SK-N-SH (cell line): ENCODE measurements at regions not wholly inside any gene's neighbourhood (a gene's known extent, or its start where the extent isn't known, plus 50 kb on each side); places are given as distances from the start of the nearest gene placed in this dataset.

Experiments used
- CTCF ChIA-PET: fragments of 300-600, 350-600 bp; formaldehyde crosslinking; extraction: SDS; loops from one replicate; lab custom pipeline; 2021; lab: Yijun Ruan, JAX
- POLR2A ChIA-PET: fragments of 350-600 bp; sonication (Branson Sonifier 250); formaldehyde crosslinking; extraction: SDS; loops from one replicate; lab custom pipeline; 2020; ENCODE audit warnings: antibody characterized with exemption, inconsistent platforms; lab: Yijun Ruan, JAX
- DNase-seq: peaks from one replicate; pipeline ENCODE4 v3.0.0; 2012
- H2AFZ ChIP-seq: fragments of 200-600 bp; sonication (generic); 2 replicates; pipeline ENCODE4 v1.8.1; 2016; ENCODE audit warnings: antibody characterized with exemption, mild to moderate bottlenecking, low read depth
- H3F3A ChIP-seq: fragments of 200-600 bp; sonication (generic); replicated peaks from 2 replicates; pipeline ENCODE3; 2016; ENCODE audit warnings: antibody characterized with exemption, mild to moderate bottlenecking; ENCODE audit not compliant: insufficient read depth
- H3K27ac ChIP-seq, 2 experiments: fragments of 200-500 bp in 1 of 2; fragments of 200-600 bp in 1 of 2; sonication (Bioruptor generic) in 1 of 2; sonication (generic), shearing (Covaris generic) in 1 of 2; 2 replicates each; pipeline versions ENCODE4 v1.5.1 to v1.6.1; 2014 to 2016; ENCODE audit warnings: low read depth in 2 of 2, inconsistent platforms in 1 of 2, low read length in 1 of 2, mild to moderate bottlenecking in 1 of 2, mixed read lengths in 1 of 2
- H3K27me3 ChIP-seq: fragments of 200-600 bp; sonication (generic), shearing (Covaris generic); 2 replicates; pipeline ENCODE4 v1.6.1; 2016; ENCODE audit warnings: mixed run types; ENCODE audit not compliant: insufficient read depth
- H3K36me3 ChIP-seq, 2 experiments: fragments of 200-500 bp in 1 of 2; fragments of 200-600 bp in 1 of 2; sonication (Bioruptor generic) in 1 of 2; sonication (generic) in 1 of 2; replicated peaks in 1 of 2; 2 replicates each; pipeline versions ENCODE3 to v1.5.1; 2014 to 2016; ENCODE audit warnings: low read length in 1 of 2, mild to moderate bottlenecking in 1 of 2; ENCODE audit not compliant: insufficient read depth in 2 of 2, control insufficient read depth in 1 of 2
- H3K4me1 ChIP-seq, 2 experiments: fragments of 200-500 bp in 1 of 2; fragments of 200-600 bp in 1 of 2; sonication (Bioruptor generic) in 1 of 2; sonication (generic), shearing (Covaris generic) in 1 of 2; 2 replicates each; pipeline versions ENCODE4 v1.5.1 to v1.6.1; 2014 to 2016; ENCODE audit warnings: low read depth in 1 of 2, low read length in 1 of 2, mixed run types in 1 of 2; ENCODE audit not compliant: insufficient read depth in 2 of 2, control insufficient read depth in 1 of 2
- H3K4me2 ChIP-seq: fragments of 200-600 bp; sonication (generic), shearing (Covaris generic); 2 replicates; pipeline ENCODE4 v1.6.1; 2017; ENCODE audit warnings: mixed run types
- H3K4me3 ChIP-seq, 2 experiments: fragments of 200-500 bp in 1 of 2; fragments of 200-600 bp in 1 of 2; sonication (Bioruptor generic) in 1 of 2; sonication (generic), shearing (Covaris generic) in 1 of 2; 2 replicates each; pipeline versions ENCODE4 v1.5.1 to v1.8.1; 2014 to 2016; ENCODE audit warnings: low read depth in 2 of 2, inconsistent platforms in 1 of 2, low read length in 1 of 2, mild to moderate bottlenecking in 1 of 2, mixed read lengths in 1 of 2, moderate library complexity in 1 of 2
- H3K79me2 ChIP-seq: fragments of 200-600 bp; sonication (generic); 2 replicates; pipeline ENCODE4 v1.8.1; 2017; ENCODE audit warnings: mild to moderate bottlenecking; ENCODE audit not compliant: insufficient read depth
- H3K9ac ChIP-seq: fragments of 200-600 bp; sonication (generic); 2 replicates; pipeline ENCODE4 v1.6.1; 2017; ENCODE audit warnings: mixed run types
- H3K9me2 ChIP-seq: fragments of 200-600 bp; sonication (generic); 2 replicates; pipeline ENCODE4 v1.6.1; 2017; ENCODE audit warnings: mixed run types
- H3K9me3 ChIP-seq: fragments of 200-600 bp; sonication (generic); 2 replicates; pipeline ENCODE4 v1.6.1; 2017; ENCODE audit warnings: mixed run types, mild to moderate bottlenecking, moderate library complexity
- H4K20me1 ChIP-seq: fragments of 200-600 bp; sonication (generic); 2 replicates; pipeline ENCODE4 v1.6.1; 2017; ENCODE audit warnings: mild to moderate bottlenecking, mixed run types; ENCODE audit not compliant: insufficient read depth
- CHD2 ChIP-seq: fragments of 150-350 bp; IDR thresholded peaks from 2 replicates; pipeline ENCODE4 v1.6.1; 2018; ENCODE audit warnings: low read length; ENCODE audit not compliant: partially characterized antibody
- CTCF ChIP-seq: fragments of 200-600 bp; sonication (generic); IDR thresholded peaks from 2 replicates; pipeline ENCODE4 v1.6.1; 2017; ENCODE audit warnings: antibody characterized with exemption, mild to moderate bottlenecking, moderate library complexity
- EZH2phosphoT487 ChIP-seq: fragments of 200-600 bp; sonication (generic); IDR thresholded peaks from 2 replicates; pipeline ENCODE4 v1.6.1; 2017; ENCODE audit warnings: low read depth, mixed run types, mild to moderate bottlenecking, antibody characterized with exemption, moderate library complexity, borderline replicate concordance
- FOXJ3 ChIP-seq: sonication (generic); formaldehyde crosslinking; IDR thresholded peaks from 2 replicates; pipeline ENCODE4 v1.5.1; 2020; ENCODE audit warnings: mild to moderate bottlenecking, missing genetic modification reagents
- MAX ChIP-seq: IDR thresholded peaks from 2 replicates; pipeline ENCODE4 v1.4.0; 2012; ENCODE audit warnings: low read depth
- MXI1 ChIP-seq: IDR thresholded peaks from 2 replicates; pipeline ENCODE4 v1.6.1; 2012; ENCODE audit warnings: mild to moderate bottlenecking, low read depth, low read length, improper control_type of control experiment
- NRF1 ChIP-seq: IDR thresholded peaks from 2 replicates; pipeline ENCODE4 v1.6.1; 2012; ENCODE audit warnings: low read depth, mild to moderate bottlenecking, low read length
- RCOR1 ChIP-seq: fragments of 150-350 bp; IDR thresholded peaks from 2 replicates; pipeline ENCODE4 v1.6.1; 2017; ENCODE audit warnings: antibody characterized with exemption, low read length
- RFX5 ChIP-seq: IDR thresholded peaks from 2 replicates; pipeline ENCODE4 v1.6.1; 2012; ENCODE audit warnings: mild to moderate bottlenecking, improper control_type of control experiment, low read length
- SIN3A ChIP-seq: IDR thresholded peaks from 2 replicates; pipeline ENCODE4 v1.6.1; 2012; ENCODE audit warnings: low read depth, mild to moderate bottlenecking, low read length, moderate library complexity, borderline replicate concordance
- TCF12 ChIP-seq: IDR thresholded peaks from 2 replicates; pipeline ENCODE4 v1.4.0; 2012
- TEAD4 ChIP-seq: IDR thresholded peaks from 2 replicates; pipeline ENCODE4 v1.4.0; 2012; ENCODE audit warnings: mild to moderate bottlenecking, borderline replicate concordance; ENCODE audit not compliant: insufficient read depth
- YY1 ChIP-seq: IDR thresholded peaks from 2 replicates; pipeline ENCODE4 v1.4.0; 2012; ENCODE audit warnings: low read depth, mild to moderate bottlenecking
- ZBTB33 ChIP-seq: IDR thresholded peaks from 2 replicates; pipeline ENCODE4 v1.4.0; 2012; ENCODE audit warnings: low read depth, borderline replicate concordance
- WGBS: methylation state at CpG from one replicate; pipeline ENCODE4 v1.1.6; 2017; ENCODE audit warnings: low lambda C conversion rate; 5-methylcytosine and 5-hydroxymethylcytosine counted together

GRCh38 chr11:134686460-134687061 is 274.5 kb upstream of the B3GAT1 start (continued):
- TF ChIP-seq ZBTB33 (no peak), MAX (no peak), NRF1 (no peak), RCOR1 (no peak), FOXJ3 (CRISPR knock-in tag) (no peak), RFX5 (no peak)
- TF ChIP-seq, all 33 proteins: peak for 0

- Histone ChIP-seq H3F3A (no peaks in the 10 kb centered on the region), H3K9ac (no peak overlapping the region), H3K9me3 (no peaks in the 10 kb centered on the region), H2AFZ (no peak overlapping the region), H3K27ac (no peak overlapping the region), H3K27me3 (no peaks in the 10 kb centered on the region), H3K4me2 (no peak overlapping the region), H3K4me3 (no peak overlapping the region), H3K9me2 (no peaks in the 10 kb centered on the region), H3K79me2 (no peaks in the 10 kb centered on the region), H4K20me1 (no peaks in the 10 kb centered on the region), H3K36me3 (no peaks in the 10 kb centered on the region), H3K4me1 (peaks cover 0 to 4% of the 10 kb centered on the region in 2 experiments; a peak in 1 of 4 replicates)
- POLR2A ChIA-PET, result no interaction called here
- CTCF ChIA-PET, result interaction anchor here (1.0 to 2.1 kb wide), 2 partner anchors 14 to 410 kb away, joined by 3 to 7 read pairs; partner anchors contain the start of gene GLB1L3
- no peak for DNase-seq
- no peak for TF ChIP-seq SIN3A
- TF ChIP-seq CTCF, result no peak
- WGBS, result 29% methylated on average over 6 of the region's 6 CpGs
Observed at GRCh38 chr11:134685793-134686380, 273.8 kb upstream of the B3GAT1 start.

GRCh38 chr11:134684576-134684975 is 272.5 kb upstream of the B3GAT1 start:
- H3K79me2 ChIP-seq, result no peaks in the 10 kb centered on the region
- no peaks in the 10 kb centered on the region for H3F3A ChIP-seq
- no peaks in the 10 kb centered on the region; a peak in 1 of 4 replicates for H3K4me1 ChIP-seq
- POLR2A ChIA-PET, result no interaction called here
- H3K27me3 ChIP-seq, result no peaks in the 10 kb centered on the region
- no peak overlapping the region for H3K9ac ChIP-seq
- H2AFZ ChIP-seq, result no peak overlapping the region
- H3K27ac ChIP-seq, result no peak overlapping the region
- no peak for DNase-seq
- no peak overlapping the region for H3K4me3 ChIP-seq
- H3K9me2 ChIP-seq, result no peaks in the 10 kb centered on the region
- no peaks in the 10 kb centered on the region for H3K9me3 ChIP-seq
- TF ChIP-seq EZH2phosphoT487 (no peak), MXI1 (no peak), YY1 (no peak), CTCF (no peak), TEAD4 (no peak), ZBTB33 (no peak), FOXJ3 (CRISPR knock-in tag) (no peak), TCF12 (no peak), CHD2 (no peak)
- TF ChIP-seq, all 33 proteins: peak for 0
- Histone ChIP-seq H3K4me2 (no peak overlapping the region), H3K36me3 (no peaks in the 10 kb centered on the region), H4K20me1 (no peaks in the 10 kb centered on the region)
- CTCF ChIA-PET, result no interaction called here
- 13% methylated on average over 3 of the region's 4 CpGs for WGBS
